Left ventricle myocardium superior (tissue), 1 donor: ENCODE measurements at regions not wholly inside any gene's neighbourhood (a gene's known extent, or its start where the extent isn't known, plus 50 kb on each side); places are given as distances from the start of the nearest gene placed in this dataset.
"Not testable (repeated sequence)": the region's sequence is repeated elsewhere in the genome, so short reads cannot be mapped to it uniquely, and the experiment has no call there.

Source experiments
- ATAC-seq: fragments of 200-7000 bp; cut with Tn5 transposase; one replicate; pipeline ENCODE4 v1.9.1; 2020; ENCODE audit warnings: mild to moderate bottlenecking, moderate library complexity
- DNase-seq: peaks from one replicate; pipeline ENCODE4 v3.0.0-alpha.2; 2020
- intact Hi-C: fragments of 100-400 bp; cut with micrococcal nuclease; formaldehyde crosslinking; loops from one replicate; pipeline ENCODE4 v1.11.0; 2022
- donor health status: DM: no; HTN: yes; CAD: no; lungs with severe emphysema.

DNA sequence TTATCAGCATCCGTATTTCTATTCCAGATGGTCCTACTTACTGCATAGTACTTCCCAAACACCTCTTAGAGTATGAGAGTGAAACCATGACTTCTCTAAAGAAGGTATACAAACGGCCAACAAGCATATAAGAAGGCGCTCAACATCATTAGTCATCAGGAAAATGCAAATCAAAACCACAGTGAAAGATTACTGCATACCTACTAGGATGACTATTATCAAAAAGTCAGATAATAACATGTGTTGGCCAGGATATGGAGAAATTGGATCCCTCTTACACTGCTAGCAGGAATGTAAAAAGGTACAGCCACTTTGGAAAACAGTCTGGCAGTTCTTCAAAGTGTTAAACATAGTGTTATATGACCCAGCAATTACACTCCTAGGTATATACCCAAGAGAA is 215.3 kb upstream of the CXorf66 start:
- intact Hi-C loops, result no loop called here
- ATAC-seq, result no peak
- DNase-seq, result no peak

DNA sequence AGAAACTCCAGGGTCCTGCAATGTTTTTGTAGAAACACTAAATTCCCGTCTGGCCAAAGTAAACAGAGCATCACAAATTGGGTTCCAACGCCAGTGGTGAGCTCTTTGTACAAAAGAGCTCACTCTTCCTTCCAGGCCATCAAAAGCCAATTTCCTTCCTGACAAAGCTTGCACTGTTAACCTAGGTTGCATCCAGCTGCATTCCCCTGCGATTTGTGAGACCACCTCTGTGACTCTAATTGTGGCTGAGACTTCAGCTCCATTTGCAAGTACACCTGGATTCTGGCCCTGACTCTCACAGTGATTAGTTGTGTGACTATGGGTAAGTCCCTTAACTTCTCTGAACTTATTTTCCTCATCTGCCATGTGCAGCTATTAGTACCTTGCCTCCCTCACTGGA is 212.5 kb upstream of the CXorf66 start:
- no peak for DNase-seq
- no peak for ATAC-seq
- intact Hi-C loops, result no loop called here

GRCh38 chrX:140172401-140172800 is 207.1 kb upstream of the CXorf66 start:
- intact Hi-C loops, result no loop called here
- ATAC-seq (no peak), DNase-seq (no peak)

- intact Hi-C loops, result no loop called here
- no peak for DNase-seq
- ATAC-seq, result no peak
These were observed 202.2 kb upstream of the CXorf66 start for GRCh38 chrX:140167551-140167950.

DNA sequence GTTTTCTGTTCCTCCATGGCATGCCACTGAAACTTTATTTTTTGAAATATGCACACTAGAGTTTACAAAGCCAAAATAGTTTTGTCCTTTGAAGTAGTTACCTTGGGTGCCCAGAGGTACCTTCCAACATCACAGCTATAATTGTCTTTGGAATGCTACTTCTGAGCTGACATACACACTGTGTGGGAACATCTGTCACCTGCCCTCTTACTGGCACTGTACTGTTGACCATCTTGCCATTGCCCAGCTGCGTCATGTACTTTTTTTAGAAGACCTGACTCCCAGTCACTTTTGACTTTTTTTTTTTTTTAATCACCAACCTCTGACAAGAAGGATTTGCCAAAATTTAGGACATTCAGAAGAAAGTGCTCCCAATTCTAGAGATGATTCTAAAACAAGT is 200.5 kb upstream of the CXorf66 start:
- intact Hi-C loops, result no loop called here
- ATAC-seq, result no peak
- DNase-seq, result no peak

DNA sequence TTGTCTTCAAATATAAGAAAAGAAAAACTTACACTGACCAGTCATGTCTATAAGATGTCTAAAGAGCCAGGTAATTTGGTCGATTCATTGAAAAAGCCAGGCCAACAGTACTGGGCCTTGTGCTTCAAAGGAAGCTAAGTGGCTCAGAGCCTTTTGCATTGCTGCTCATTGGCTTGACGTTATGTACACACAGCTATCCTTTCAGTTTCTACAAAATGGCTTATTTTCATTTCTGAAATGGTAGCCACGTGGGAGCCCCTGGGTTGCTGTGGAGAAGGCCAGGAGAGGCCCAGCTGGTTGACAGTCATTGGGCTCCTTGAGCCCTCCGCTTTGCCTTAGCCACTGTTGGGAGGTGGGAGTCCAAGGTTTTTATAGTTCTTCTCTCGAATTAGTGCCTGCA is 199.1 kb upstream of the CXorf66 start:
- intact Hi-C loops, result no loop called here
- ATAC-seq (no peak), DNase-seq (no peak)

DNA sequence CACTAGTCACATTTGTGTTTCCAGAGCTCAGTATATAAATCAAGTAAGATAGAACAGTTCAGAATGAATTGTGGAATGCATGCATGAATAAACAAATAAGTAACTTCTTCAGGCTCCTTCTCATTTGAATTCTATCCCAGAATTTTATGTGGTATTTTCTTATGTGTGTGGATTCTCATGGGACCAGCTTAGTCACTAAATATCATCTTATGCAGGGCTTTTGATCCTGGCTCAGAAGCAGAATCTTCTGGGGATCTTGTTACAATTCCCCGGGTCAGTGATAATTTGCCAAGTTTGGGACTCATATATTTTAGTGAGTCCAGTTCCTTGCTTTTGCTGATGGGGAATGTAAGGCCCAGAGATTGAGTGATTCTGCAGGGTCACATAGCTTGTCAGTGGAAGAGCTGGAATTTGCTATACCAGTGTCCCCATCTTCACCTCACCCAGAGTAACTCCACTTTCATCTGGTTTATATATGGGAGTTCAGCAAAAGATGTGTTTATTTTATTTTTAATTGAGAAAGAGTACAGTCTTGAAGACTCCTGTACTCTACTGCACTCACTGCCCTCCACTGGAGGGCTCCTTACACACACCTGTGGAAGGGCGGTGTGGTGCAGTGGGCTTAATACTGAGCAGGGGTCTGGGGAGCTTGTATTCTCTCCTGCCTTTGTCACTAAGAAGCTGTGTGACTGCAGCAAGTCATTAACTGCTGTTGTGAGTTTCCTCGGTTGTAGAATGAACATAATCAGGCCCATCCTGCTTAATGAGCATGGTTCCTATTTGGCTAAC is 198.2 kb upstream of the CXorf66 start:
- DNase-seq (no peak), ATAC-seq (no peak)
- intact Hi-C loops, result no loop called here

DNA sequence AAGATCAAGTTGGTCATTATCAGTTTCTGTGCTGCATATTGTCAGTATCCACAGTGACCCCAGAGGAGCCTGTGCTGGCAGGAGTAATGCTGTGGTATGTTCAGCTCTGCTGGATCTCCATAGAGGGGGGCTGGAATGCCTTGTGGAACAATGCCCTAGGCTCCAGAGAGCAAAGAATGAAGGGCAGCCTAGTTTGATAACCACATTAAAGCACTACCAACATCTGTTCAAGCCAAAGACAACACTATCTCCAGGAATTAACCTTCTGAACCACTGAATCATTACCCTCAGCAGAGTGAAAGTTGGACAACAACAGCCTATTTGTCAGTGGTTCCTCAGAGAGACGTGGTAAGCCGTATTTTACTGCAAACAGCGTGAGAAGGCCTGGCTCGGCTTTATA is 192.3 kb upstream of the CXorf66 start:
- intact Hi-C loops, result no loop called here
- ATAC-seq (no peak), DNase-seq (no peak)

GRCh38 chrX:140157143-140157542 is 191.8 kb upstream of the CXorf66 start:
- intact Hi-C loops, result no loop called here
- DNase-seq (no peak), ATAC-seq (no peak)

DNA sequence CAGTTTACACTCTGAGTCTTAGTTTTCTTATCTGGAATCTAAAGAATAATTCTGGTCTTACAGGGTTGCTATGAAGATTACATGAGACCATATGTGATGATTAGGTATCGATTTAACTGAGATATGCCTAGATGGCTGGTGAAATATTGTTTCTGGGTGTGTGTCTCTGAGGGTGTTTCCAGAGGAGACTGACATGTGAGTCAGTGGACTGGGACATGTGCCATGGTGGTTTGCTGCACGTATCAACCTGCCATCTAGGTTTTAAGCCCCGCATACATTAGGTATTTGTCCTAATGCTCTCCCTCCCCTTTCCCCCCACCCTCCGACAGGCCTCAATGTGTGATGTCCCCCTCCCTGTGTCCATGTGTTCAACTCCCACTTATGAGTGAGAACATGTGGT is 186.0 kb upstream of the CXorf66 start:
- ATAC-seq (no peak), DNase-seq (no peak)
- intact Hi-C loops, result no loop called here

- ATAC-seq, result no peak
- DNase-seq, result no peak
- intact Hi-C loops, result no loop called here
These were observed 184.4 kb upstream of the CXorf66 start for GRCh38 chrX:140149761-140150160.

DNA sequence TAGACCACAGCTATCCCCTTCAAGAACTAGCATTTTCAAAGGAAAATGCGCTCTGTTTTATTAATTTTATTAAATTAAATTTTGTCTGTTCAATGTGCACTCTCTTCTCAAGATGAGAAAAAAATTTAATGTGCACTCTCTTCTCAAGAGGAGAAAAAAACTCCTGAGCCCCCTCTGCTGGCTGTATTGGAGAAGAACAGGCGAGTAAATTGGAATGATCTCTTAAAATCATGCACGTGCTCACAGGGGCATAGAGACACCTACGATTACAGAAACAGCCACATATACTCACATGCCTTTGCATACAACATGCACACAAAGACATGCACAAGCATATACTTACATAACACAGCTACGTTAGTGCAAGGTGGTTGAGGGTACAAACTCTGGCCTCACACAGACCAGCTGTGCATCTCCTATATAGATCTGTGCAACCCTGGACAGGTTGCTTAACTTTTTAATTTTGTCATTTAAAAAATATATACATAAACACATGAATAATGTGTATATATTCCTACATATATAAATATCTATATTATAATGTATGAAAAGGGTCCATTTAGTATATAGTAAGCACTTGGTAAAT is 176.2 kb upstream of the CXorf66 start:
- DNase-seq (no peak), ATAC-seq (no peak)
- intact Hi-C loops, result no loop called here

DNA sequence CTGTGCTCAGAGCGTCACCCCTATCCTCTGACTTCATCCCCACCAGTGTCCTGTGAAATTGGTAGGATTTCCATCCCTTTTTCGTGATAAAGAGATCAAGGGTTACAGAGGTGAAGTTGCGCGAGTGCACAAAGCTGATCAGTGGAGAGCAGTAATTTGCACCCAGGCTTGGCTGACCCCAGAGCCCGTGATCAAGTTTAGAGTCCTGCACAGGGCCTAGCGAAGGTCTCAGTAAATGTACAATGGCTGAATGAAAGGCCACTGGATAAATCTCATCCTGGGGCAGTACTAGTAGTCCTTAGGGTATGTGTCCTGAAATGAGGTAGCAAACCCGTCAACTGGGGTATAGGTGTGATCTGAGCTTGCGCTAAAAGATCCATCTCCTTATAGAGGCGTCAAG is 173.2 kb upstream of the CXorf66 start:
- ATAC-seq, intact Hi-C loops, DNase-seq: not testable (repeated sequence)

DNA sequence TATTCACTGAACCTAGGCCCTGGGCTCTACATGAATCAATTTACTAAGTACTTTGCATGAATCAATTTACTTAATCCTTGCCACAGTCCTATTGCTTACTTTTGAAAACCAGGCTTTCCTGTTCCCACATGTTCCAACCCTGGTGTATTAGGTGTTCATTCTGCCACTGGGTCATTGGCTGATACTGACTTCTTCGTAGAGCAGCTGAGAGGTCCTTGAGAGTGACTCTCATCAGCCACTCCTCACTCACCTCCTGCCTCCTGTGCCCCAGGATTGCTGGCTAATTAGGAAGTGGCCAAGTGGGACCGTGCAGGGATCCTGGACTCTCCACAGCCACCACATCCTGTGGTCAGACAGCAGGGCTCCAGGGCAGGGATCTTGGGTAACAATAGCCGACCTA is 172.7 kb upstream of the CXorf66 start:
- intact Hi-C loops, ATAC-seq: not testable (repeated sequence)

GRCh38 chrX:140132937-140133336 is 167.6 kb upstream of the CXorf66 start:
- DNase-seq, result no peak
- intact Hi-C loops, result no loop called here
- ATAC-seq, result no peak

More for the DNA sequence above, 172.7 kb upstream of the CXorf66 start:
- not testable (repeated sequence) for DNase-seq

DNA sequence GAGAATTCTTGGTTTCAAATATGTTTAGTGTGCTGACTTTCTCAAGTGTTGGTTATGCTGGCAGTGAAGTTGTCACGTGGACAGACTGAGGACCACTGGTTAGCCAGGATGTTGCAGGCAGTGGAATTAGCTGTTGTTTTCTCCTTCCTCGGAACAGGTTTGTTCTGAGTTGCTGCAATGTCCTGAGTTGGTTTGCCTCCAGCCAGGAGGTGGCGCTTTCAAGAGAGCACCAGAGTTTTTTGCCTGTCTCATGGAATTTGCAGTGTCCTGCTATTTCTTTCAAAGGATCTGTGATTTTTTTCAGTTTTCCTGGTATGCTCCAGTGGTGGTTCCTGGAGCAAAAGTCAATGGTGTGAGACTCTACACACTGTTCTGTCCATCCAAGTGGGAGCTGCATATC is 158.1 kb upstream of the CXorf66 start:
- ATAC-seq (no peak), DNase-seq (no peak)
- intact Hi-C loops, result no loop called here

GRCh38 chrX:140114059-140114458 is 148.7 kb upstream of the CXorf66 start:
- DNase-seq, ATAC-seq, intact Hi-C loops: not testable (repeated sequence)

DNA sequence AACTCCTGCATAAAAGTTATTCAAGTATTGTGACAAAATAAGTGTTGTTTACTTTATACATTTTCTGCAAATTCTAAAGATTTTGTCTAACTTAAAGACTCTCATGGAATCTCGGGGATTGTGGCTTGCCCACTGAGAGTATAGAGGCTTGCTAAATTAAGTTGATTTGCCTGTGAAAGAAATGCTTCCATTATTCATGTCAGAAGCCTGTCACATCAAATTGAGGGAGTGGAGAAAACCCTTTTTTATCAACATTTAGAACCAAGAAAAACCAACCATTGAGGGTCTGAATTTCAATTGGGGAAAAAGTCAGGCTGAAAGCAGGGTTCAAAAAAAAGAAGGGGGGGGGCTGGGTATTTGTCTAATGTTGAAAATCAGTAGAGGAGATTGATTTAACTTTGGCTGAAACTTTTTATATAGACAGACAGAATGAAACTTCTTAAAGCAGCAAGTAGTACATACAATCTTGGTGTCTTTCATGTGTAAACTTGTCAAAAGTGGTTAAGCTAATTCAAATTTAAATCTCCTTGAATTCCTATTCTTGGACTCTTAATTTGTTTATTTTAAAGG is 144.8 kb upstream of the CXorf66 start:
- intact Hi-C loops, result no loop called here
- ATAC-seq (no peak), DNase-seq (no peak)

- ATAC-seq, result no peak
- intact Hi-C loops, result no loop called here
These were observed 139.4 kb upstream of the CXorf66 start for GRCh38 chrX:140104760-140105159.

GRCh38 chrX:140099221-140099620 is 133.9 kb upstream of the CXorf66 start:
- no peak for DNase-seq
- intact Hi-C loops, result no loop called here
- ATAC-seq, result no peak

More at GRCh38 chrX:140104760-140105159, 139.4 kb upstream of the CXorf66 start:
- DNase-seq, result no peak

- no peak for DNase-seq
- ATAC-seq, result no peak
- intact Hi-C loops, result no loop called here
These were observed 126.8 kb upstream of the CXorf66 start for GRCh38 chrX:140092121-140092520.
